ENCODE measurements at regions not wholly inside any gene's neighbourhood (a gene's known extent, or its start where the extent isn't known, plus 50 kb on each side); places are given as distances from the start of the nearest gene placed in this dataset.

GRCh38 chr2:217475791-217476190 lies 527.0 kb downstream of the TNS1 start:
- Histone ChIP-seq H3K4me3 (no peak overlapping the region), H3K27me3 (ENCODE audit: control insufficient read depth in 3 of 3, insufficient read depth in 3 of 3, low read length in 2 of 3) (no peaks in the 10 kb centered on the region), H3K27ac (ENCODE audit: low read depth in 1 of 2, low read length in 1 of 2) (no peak overlapping the region), H3K9me3 (ENCODE audit: control insufficient read depth in 4 of 4, insufficient read depth in 3 of 4, low read length in 3 of 4) (no peaks in the 10 kb centered on the region), H3K9ac (ENCODE audit: insufficient read depth in 1 of 2, low read length in 2 of 2) (no peak overlapping the region), H3K36me3 (ENCODE audit: control insufficient read depth in 4 of 4, insufficient read depth in 4 of 4, low read length in 4 of 4) (no peaks in the 10 kb centered on the region), H3K4me1 (ENCODE audit: control insufficient read depth in 5 of 5, insufficient read depth in 5 of 5, low read length in 5 of 5) (peaks cover 0 to 5% (median 1%) of the 10 kb centered on the region in 5 donors)
- TF ChIP-seq, protein P1, sequence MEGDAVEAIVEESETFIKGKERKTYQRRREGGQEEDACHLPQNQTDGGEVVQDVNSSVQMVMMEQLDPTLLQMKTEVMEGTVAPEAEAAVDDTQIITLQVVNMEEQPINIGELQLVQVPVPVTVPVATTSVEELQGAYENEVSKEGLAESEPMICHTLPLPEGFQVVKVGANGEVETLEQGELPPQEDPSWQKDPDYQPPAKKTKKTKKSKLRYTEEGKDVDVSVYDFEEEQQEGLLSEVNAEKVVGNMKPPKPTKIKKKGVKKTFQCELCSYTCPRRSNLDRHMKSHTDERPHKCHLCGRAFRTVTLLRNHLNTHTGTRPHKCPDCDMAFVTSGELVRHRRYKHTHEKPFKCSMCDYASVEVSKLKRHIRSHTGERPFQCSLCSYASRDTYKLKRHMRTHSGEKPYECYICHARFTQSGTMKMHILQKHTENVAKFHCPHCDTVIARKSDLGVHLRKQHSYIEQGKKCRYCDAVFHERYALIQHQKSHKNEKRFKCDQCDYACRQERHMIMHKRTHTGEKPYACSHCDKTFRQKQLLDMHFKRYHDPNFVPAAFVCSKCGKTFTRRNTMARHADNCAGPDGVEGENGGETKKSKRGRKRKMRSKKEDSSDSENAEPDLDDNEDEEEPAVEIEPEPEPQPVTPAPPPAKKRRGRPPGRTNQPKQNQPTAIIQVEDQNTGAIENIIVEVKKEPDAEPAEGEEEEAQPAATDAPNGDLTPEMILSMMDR (IDR thresholded peaks at IDR 0.05; ENCODE audit: control extremely low read depth, extremely low read depth), result no peak
- DNase-seq (no peak), ATAC-seq (ENCODE audit: insufficient read depth, low FRiP score) (no peak)
- WGBS, 2 donors, result 95% methylated on average over 4 of the region's 4 CpGs

- Histone ChIP-seq H3K4me1 (ENCODE audit: control insufficient read depth in 5 of 5, insufficient read depth in 5 of 5, low read length in 5 of 5) (peaks cover 0 to 5% (median 1%) of the 10 kb centered on the region in 5 donors), H3K9me3 (ENCODE audit: control insufficient read depth in 4 of 4, insufficient read depth in 3 of 4, low read length in 3 of 4) (no peaks in the 10 kb centered on the region), H3K27me3 (ENCODE audit: control insufficient read depth in 3 of 3, insufficient read depth in 3 of 3, low read length in 2 of 3) (no peaks in the 10 kb centered on the region), H3K4me3 (no peak overlapping the region), H3K9ac (ENCODE audit: insufficient read depth in 1 of 2, low read length in 2 of 2) (no peak overlapping the region), H3K27ac (ENCODE audit: low read depth in 1 of 2, low read length in 1 of 2) (no peak overlapping the region), H3K36me3 (ENCODE audit: control insufficient read depth in 4 of 4, insufficient read depth in 4 of 4, low read length in 4 of 4) (no peaks in the 10 kb centered on the region)
- TF ChIP-seq, protein P1 (IDR thresholded peaks at IDR 0.05; ENCODE audit: control extremely low read depth, extremely low read depth), result no peak
- ATAC-seq (ENCODE audit: insufficient read depth, low FRiP score) (no peak), DNase-seq (no peak)
- 92 to 97% methylated on average over 2 of the region's 2 CpGs for WGBS, 2 donors
Measured at GRCh38 chr2:217475101-217475500, 527.7 kb downstream of the TNS1 start.

DNA sequence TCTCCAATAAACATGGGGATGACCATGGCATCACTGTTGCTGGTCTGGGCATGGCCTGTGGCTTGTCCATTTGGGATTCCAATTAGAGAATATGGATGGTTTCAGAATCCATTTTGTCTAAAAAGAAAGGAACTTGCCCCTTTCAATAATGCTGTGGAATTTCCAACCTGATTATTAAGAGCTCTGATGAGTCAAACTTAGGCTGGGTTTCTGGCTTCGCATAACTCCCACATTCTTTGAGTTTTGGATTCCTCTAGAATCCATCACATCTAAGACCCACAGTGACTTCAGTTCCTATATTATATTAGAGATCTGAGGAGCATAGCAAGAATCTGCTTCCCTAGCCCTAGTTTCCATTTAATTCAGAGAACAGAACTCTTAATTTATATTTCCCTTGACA lies 531.5 kb downstream of the TNS1 start:
- Histone ChIP-seq H3K27me3 (ENCODE audit: control insufficient read depth in 3 of 3, insufficient read depth in 3 of 3, low read length in 2 of 3) (no peaks in the 10 kb centered on the region), H3K4me3 (no peak overlapping the region), H3K9me3 (ENCODE audit: control insufficient read depth in 4 of 4, insufficient read depth in 3 of 4, low read length in 3 of 4) (peaks cover 0 to 5% (median 0%) of the 10 kb centered on the region in 4 donors), H3K36me3 (ENCODE audit: control insufficient read depth in 4 of 4, insufficient read depth in 4 of 4, low read length in 4 of 4) (no peaks in the 10 kb centered on the region), H3K4me1 (ENCODE audit: control insufficient read depth in 5 of 5, insufficient read depth in 5 of 5, low read length in 5 of 5) (peaks cover 0 to 10% (median 5%) of the 10 kb centered on the region in 5 donors), H3K9ac (ENCODE audit: insufficient read depth in 1 of 2, low read length in 2 of 2) (no peak overlapping the region), H3K27ac (ENCODE audit: low read depth in 1 of 2, low read length in 1 of 2) (no peak overlapping the region)
- DNase-seq (no peak), ATAC-seq (ENCODE audit: insufficient read depth, low FRiP score) (no peak)
- TF ChIP-seq, protein P1 (IDR thresholded peaks at IDR 0.05; ENCODE audit: control extremely low read depth, extremely low read depth), result no peak
- 87 to 100% methylated on average over 1 of the region's 1 CpG for WGBS, 2 donors

- ATAC-seq (ENCODE audit: insufficient read depth, low FRiP score) (no peak), DNase-seq (no peak)
- no peak overlapping the region for H3K9ac ChIP-seq (ENCODE audit: insufficient read depth in 1 of 2, low read length in 2 of 2)
- H3K4me1 ChIP-seq (ENCODE audit: control insufficient read depth in 5 of 5, insufficient read depth in 5 of 5, low read length in 5 of 5), result peaks cover 0 to 11% (median 0%) of the 10 kb centered on the region in 5 donors
- 90 to 93% methylated on average over 2 of the region's 2 CpGs for WGBS, 2 donors
- H3K27me3 ChIP-seq (ENCODE audit: control insufficient read depth in 3 of 3, insufficient read depth in 3 of 3, low read length in 2 of 3), result no peaks in the 10 kb centered on the region
- H3K4me3 ChIP-seq, result no peak overlapping the region
- H3K27ac ChIP-seq (ENCODE audit: low read depth in 1 of 2, low read length in 1 of 2), result no peak overlapping the region
- TF ChIP-seq, protein P1 (IDR thresholded peaks at IDR 0.05; ENCODE audit: control extremely low read depth, extremely low read depth), result no peak
- no peaks in the 10 kb centered on the region for H3K36me3 ChIP-seq (ENCODE audit: control insufficient read depth in 4 of 4, insufficient read depth in 4 of 4, low read length in 4 of 4)
- H3K9me3 ChIP-seq (ENCODE audit: control insufficient read depth in 4 of 4, insufficient read depth in 3 of 4, low read length in 3 of 4), result peaks cover 0 to 5% (median 0%) of the 10 kb centered on the region in 4 donors
Measured at GRCh38 chr2:217469203-217469810, 533.5 kb downstream of the TNS1 start.
